ENCODE measurements at regions not wholly inside any gene's neighbourhood (a gene's known extent, or its start where the extent isn't known, plus 50 kb on each side); places are given as distances from the start of the nearest gene placed in this dataset.

DNA sequence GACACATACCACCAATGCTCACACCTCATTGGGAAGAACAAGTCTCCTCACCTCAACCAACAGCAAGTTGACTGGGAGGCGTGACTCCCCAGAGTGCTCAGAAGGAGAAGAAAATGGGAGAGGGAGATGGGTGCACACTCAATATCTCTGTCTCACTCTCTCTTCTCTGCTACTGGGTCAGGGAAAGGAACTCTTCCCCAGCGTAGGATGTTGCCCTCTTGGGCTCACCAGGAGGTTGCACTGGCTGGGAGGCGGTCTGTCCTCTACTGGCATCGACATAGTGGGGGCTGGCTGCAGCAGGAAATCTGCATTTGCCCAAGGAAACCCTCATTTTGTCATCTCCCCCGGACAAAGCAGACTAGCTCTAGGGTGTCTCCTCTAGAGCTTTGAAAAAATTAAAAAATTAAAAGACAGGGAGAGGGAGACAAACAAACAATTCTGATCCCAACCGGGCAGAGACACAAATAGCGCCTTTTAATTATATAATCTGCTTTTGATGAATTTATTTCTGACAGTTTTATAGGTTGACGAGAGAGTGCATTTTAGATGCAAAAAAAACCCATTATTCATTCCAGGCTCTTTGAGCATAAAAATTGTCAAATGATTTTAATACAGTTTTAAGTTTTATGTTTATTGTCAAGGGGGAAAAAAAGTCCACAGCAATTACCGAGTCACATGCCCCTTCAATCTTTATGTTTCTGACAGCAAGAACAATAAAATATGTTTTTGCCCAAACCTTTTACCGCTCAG lies 179.3 kb upstream of the MVB12B start:
- Histone ChIP-seq H3K4me2 (ENCODE audit: insufficient read depth, low read length) (no peak overlapping the region), H3K27ac (ENCODE audit: extremely low read depth, low read depth, low read length) (no peak overlapping the region), H2AFZ (ENCODE audit: low read depth, low read length) (no peak overlapping the region), H4K20me1 (replicated peaks; ENCODE audit: control insufficient read depth, insufficient read depth, low read length) (0 out of 2 replicates have a peak, but pooled peaks cover 3% of the 10 kb centered on the region), H3K79me2 (ENCODE audit: control insufficient read depth, insufficient read depth, low read length) (no peaks in the 10 kb centered on the region), H3K4me3 (no peak overlapping the region), H3K9ac (ENCODE audit: insufficient read depth in 1 of 2, low read depth in 2 of 2, low read length in 2 of 2) (no peak overlapping the region), H3K36me3 (ENCODE audit: control insufficient read depth, insufficient read depth, low read length) (no peaks in the 10 kb centered on the region), H3K9me3 (replicated peaks; ENCODE audit: control insufficient read depth, insufficient read depth, low read depth, low read length) (no peaks in the 10 kb centered on the region), H3K4me1 (replicated peaks in 1 of 2; ENCODE audit: control insufficient read depth in 2 of 2, insufficient read depth in 2 of 2, low read length in 2 of 2) (no peaks in the 10 kb centered on the region), H3K9me1 (ENCODE audit: control insufficient read depth, insufficient read depth, low read length) (no peaks in the 10 kb centered on the region), H3K27me3 (ENCODE audit: control insufficient read depth in 2 of 2, insufficient read depth in 2 of 2, low read length in 2 of 2) (peaks cover 12 to 37% of the 10 kb centered on the region in 2 experiments; a peak in 4 of 5 replicates)
- CTCF ChIA-PET (ENCODE audit: low intra/inter-chr PET ratio), result no interaction called here
- FAIRE-seq (no peak), DNase-seq (ENCODE audit: extremely low read depth in 1 of 4, low spot score in 3 of 4) (no peak), ATAC-seq (no peak)
- no TSS peak for BruUV-seq (replicated peaks)
- 1% methylated on average over 10 of the region's 10 CpGs for WGBS (ENCODE audit: insufficient coverage, low coverage, missing lambda C conversion rate)
- in situ Hi-C loops (cut with MboI) (no loop called here), intact Hi-C loops (cut with micrococcal nuclease) (no loop called here)
- POLR2A ChIA-PET, result interaction anchor here (1.0 kb wide), 1 partner anchor 701 kb away, joined by 4 read pairs; no protein-coding TSS in a partner anchor
- no peak for TF ChIP-seq REST (IDR thresholded peaks at IDR 0.05; ENCODE audit: borderline replicate concordance)
- TF ChIP-seq REST (CRISPR knock-in tag; IDR thresholded peaks at IDR 0.05; ENCODE audit: low read depth), result no peak
- no peak for TF ChIP-seq CBFA2T2 (conservative IDR thresholded peaks at IDR 0.05)
- no peak for TF ChIP-seq ELK1 (CRISPR knock-in tag; IDR thresholded peaks at IDR 0.05)
- TF ChIP-seq NFRKB (IDR thresholded peaks at IDR 0.05; ENCODE audit: low read depth), result no peak
- TF ChIP-seq ZBTB2 (IDR thresholded peaks at IDR 0.05), result no peak
- no peak for TF ChIP-seq SREBF2 (CRISPR knock-in tag; IDR thresholded peaks at IDR 0.05)
- no peak for TF ChIP-seq PHB2 (IDR thresholded peaks at IDR 0.05; ENCODE audit: low read depth)
- no peak for TF ChIP-seq CC2D1A (IDR thresholded peaks at IDR 0.05)
- TF ChIP-seq ZNF589 (CRISPR knock-in tag; IDR thresholded peaks at IDR 0.05; ENCODE audit: low read depth), result no peak
- TF ChIP-seq IFI16 (CRISPR knock-in tag; IDR thresholded peaks at IDR 0.05), result no peak

Measured in K562 (cell line).